GM13976 (cell line): ENCODE measurements at regions not wholly inside any gene's neighbourhood (a gene's known extent, or its start where the extent isn't known, plus 50 kb on each side); places are given as distances from the start of the nearest gene placed in this dataset.
"Not testable (repeated sequence)": the region's sequence is repeated elsewhere in the genome, so short reads cannot be mapped to it uniquely, and the experiment has no call there.

Source experiments
- DNase-seq: peaks from one replicate; pipeline ENCODE4 v3.0.0; 2012; ENCODE audit warnings: low spot score
- CTCF ChIP-seq: IDR thresholded peaks from 2 replicates; pipeline ENCODE4 v1.5.1; 2012; ENCODE audit warnings: borderline replicate concordance, mild to moderate bottlenecking; ENCODE audit not compliant: insufficient read depth; ENCODE audit errors: extremely low read depth, missing control alignments, control extremely low read depth
- in situ Hi-C: fragments of 300-500 bp; cut with MboI; formaldehyde crosslinking; loops from one replicate; pipeline ENCODE4 v1.12.0; 2022; ENCODE audit warnings: low sequenced_read_pairs, mixed read lengths, inconsistent platforms; ENCODE audit not compliant: unreplicated experiment

- in situ Hi-C loops = no loop called here
- no peak for DNase-seq
- TF ChIP-seq CTCF = no peak
Measured at GRCh38 chr12:105644770-105645169, 314.3 kb downstream of the C12orf75 start.

- DNase-seq = no peak
- TF ChIP-seq CTCF = no peak
- in situ Hi-C loops = no loop called here
Measured at GRCh38 chr12:105654606-105655005, 324.1 kb downstream of the C12orf75 start.

GRCh38 chr12:105658389-105658788 is 327.9 kb downstream of the C12orf75 start:
- no peak for TF ChIP-seq CTCF
- DNase-seq = no peak
- in situ Hi-C loops = no loop called here

GRCh38 chr12:105659355-105660075 is 329.0 kb downstream of the C12orf75 start:
- in situ Hi-C loops = no loop called here
- DNase-seq = no peak

GRCh38 chr12:105664765-105665164 is 334.3 kb downstream of the C12orf75 start:
- in situ Hi-C loops, DNase-seq: not testable (repeated sequence)

More at GRCh38 chr12:105659355-105660075, 329.0 kb downstream of the C12orf75 start:
- no peak for TF ChIP-seq CTCF

- no peak for DNase-seq
- no peak for TF ChIP-seq CTCF
- in situ Hi-C loops = no loop called here
Measured at GRCh38 chr12:105665366-105665765, 334.9 kb downstream of the C12orf75 start.

- in situ Hi-C loops = no loop called here
- no peak for DNase-seq
- no peak for TF ChIP-seq CTCF
Measured at GRCh38 chr12:105667973-105668743, 337.7 kb downstream of the C12orf75 start.
